HL-60 (cell line): ENCODE measurements at regions not wholly inside any gene's neighbourhood (a gene's known extent, or its start where the extent isn't known, plus 50 kb on each side); places are given as distances from the start of the nearest gene placed in this dataset.

ENCODE experiments used
- DNase-seq, 2 experiments: peaks; one replicate each; pipeline ENCODE4 v3.0.0-alpha.2; 2010 to 2020; ENCODE audit warnings: low read depth in 1 of 2, low spot score in 1 of 2
- H3K27ac ChIP-seq: fragments of 250-450 bp; sonication (Bioruptor Pico); replicated peaks from 2 replicates; pipeline ENCODE4 v1.5.1; 2020; ENCODE audit warnings: mild to moderate bottlenecking, moderate library complexity
- H3K27me3 ChIP-seq: fragments of 250-450 bp; sonication (Bioruptor Pico); 2 replicates; pipeline ENCODE4 v1.5.1; 2021; ENCODE audit warnings: mild to moderate bottlenecking, moderate library complexity; ENCODE audit not compliant: insufficient read depth, poor library complexity, severe bottlenecking
- H3K4me3 ChIP-seq: replicated peaks from 2 replicates; pipeline ENCODE4 v1.5.1; 2011; ENCODE audit warnings: mild to moderate bottlenecking, control low read depth, low read length; ENCODE audit not compliant: insufficient read depth
- GABPA ChIP-seq: IDR thresholded peaks from 2 replicates; pipeline ENCODE4 v1.6.1; 2012; ENCODE audit warnings: low read depth
- POLR2AphosphoS5 ChIP-seq: IDR thresholded peaks from 2 replicates; pipeline ENCODE4 v1.6.1; 2012; ENCODE audit warnings: low read depth
- SPI1 ChIP-seq: IDR thresholded peaks from 2 replicates; pipeline ENCODE4 v1.6.1; 2012; ENCODE audit warnings: low read depth, mild to moderate bottlenecking, borderline replicate concordance
- TF ChIP-seq, protein P1 (sequence below): IDR thresholded peaks from 2 replicates; pipeline ENCODE4 v1.6.1; 2012; ENCODE audit warnings: low read depth; ENCODE audit not compliant: insufficient replicate concordance
- TF ChIP-seq, protein P2 (sequence below): IDR thresholded peaks from one replicate; pipeline ENCODE4 v1.5.1; 2011; ENCODE audit warnings: low read length, control low read depth, inconsistent platforms; ENCODE audit not compliant: insufficient read depth

DNA sequence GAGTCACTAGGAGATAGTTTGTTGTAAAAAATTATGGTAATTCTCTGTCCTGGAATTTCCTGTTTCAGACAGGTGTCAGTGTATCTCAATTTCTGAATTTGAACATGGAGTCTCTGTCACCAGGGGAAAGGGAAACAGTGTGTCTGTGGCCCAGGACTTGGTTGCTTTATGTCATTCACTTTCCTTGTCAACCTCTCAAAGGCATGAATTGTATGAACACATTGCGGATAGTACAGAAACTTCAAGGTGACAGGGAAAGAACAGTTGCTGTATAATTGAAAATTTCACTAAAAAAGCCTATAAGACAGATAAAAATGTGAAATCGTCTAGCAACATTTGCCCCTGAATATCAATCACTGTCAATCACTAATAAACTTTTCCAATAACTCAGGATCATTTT, 175.0 kb upstream of the DPH6 start:
- DNase-seq = no peak
- TF ChIP-seq POLR2AphosphoS5 = no peak
- no peak for TF ChIP-seq GABPA
- TF ChIP-seq, protein P1, sequence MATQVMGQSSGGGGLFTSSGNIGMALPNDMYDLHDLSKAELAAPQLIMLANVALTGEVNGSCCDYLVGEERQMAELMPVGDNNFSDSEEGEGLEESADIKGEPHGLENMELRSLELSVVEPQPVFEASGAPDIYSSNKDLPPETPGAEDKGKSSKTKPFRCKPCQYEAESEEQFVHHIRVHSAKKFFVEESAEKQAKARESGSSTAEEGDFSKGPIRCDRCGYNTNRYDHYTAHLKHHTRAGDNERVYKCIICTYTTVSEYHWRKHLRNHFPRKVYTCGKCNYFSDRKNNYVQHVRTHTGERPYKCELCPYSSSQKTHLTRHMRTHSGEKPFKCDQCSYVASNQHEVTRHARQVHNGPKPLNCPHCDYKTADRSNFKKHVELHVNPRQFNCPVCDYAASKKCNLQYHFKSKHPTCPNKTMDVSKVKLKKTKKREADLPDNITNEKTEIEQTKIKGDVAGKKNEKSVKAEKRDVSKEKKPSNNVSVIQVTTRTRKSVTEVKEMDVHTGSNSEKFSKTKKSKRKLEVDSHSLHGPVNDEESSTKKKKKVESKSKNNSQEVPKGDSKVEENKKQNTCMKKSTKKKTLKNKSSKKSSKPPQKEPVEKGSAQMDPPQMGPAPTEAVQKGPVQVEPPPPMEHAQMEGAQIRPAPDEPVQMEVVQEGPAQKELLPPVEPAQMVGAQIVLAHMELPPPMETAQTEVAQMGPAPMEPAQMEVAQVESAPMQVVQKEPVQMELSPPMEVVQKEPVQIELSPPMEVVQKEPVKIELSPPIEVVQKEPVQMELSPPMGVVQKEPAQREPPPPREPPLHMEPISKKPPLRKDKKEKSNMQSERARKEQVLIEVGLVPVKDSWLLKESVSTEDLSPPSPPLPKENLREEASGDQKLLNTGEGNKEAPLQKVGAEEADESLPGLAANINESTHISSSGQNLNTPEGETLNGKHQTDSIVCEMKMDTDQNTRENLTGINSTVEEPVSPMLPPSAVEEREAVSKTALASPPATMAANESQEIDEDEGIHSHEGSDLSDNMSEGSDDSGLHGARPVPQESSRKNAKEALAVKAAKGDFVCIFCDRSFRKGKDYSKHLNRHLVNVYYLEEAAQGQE = no peak
- no peak for TF ChIP-seq SPI1
- TF ChIP-seq, protein P2, sequence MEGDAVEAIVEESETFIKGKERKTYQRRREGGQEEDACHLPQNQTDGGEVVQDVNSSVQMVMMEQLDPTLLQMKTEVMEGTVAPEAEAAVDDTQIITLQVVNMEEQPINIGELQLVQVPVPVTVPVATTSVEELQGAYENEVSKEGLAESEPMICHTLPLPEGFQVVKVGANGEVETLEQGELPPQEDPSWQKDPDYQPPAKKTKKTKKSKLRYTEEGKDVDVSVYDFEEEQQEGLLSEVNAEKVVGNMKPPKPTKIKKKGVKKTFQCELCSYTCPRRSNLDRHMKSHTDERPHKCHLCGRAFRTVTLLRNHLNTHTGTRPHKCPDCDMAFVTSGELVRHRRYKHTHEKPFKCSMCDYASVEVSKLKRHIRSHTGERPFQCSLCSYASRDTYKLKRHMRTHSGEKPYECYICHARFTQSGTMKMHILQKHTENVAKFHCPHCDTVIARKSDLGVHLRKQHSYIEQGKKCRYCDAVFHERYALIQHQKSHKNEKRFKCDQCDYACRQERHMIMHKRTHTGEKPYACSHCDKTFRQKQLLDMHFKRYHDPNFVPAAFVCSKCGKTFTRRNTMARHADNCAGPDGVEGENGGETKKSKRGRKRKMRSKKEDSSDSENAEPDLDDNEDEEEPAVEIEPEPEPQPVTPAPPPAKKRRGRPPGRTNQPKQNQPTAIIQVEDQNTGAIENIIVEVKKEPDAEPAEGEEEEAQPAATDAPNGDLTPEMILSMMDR = no peak
- Histone ChIP-seq H3K27me3 (peaks cover 2% of the 10 kb centered on the region), H3K4me3 (no peak overlapping the region), H3K27ac (no peak overlapping the region)

DNA sequence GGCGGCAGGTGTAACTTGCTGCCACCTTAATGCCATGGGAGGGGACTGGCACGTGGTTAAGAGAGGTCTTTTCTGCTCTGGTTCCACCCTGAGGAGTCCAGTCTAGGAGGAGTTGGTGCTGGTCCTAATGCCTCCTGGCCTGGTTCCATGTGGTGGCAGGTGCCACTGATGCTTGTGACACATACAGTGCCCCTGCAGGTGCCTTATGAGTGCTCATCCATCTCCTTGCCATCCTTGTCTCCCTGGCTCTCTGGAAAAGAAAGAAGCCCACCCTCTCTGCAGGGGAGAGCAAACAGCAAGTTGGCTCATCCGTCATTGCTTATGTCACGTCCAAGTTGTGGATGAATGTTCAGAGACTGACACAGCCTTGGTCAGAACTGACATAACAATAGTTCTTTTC, 175.8 kb upstream of the DPH6 start:
- H3K27me3 ChIP-seq = peaks cover 2% of the 10 kb centered on the region
- DNase-seq = no peak
- TF ChIP-seq, protein P1 = no peak
- TF ChIP-seq, protein P2 = no peak
- TF ChIP-seq POLR2AphosphoS5 = no peak
- no peak for TF ChIP-seq GABPA
- TF ChIP-seq SPI1 = no peak
- H3K27ac ChIP-seq = no peak overlapping the region
- H3K4me3 ChIP-seq = no peak overlapping the region

GRCh38 chr15:35722501-35722900, 176.5 kb upstream of the DPH6 start:
- no peak overlapping the region for H3K27ac ChIP-seq
- TF ChIP-seq GABPA (no peak), SPI1 (no peak), POLR2AphosphoS5 (no peak)
- TF ChIP-seq, protein P2 = no peak
- TF ChIP-seq, protein P1 = no peak
- DNase-seq = no peak
- no peak overlapping the region for H3K4me3 ChIP-seq
- peaks cover 2% of the 10 kb centered on the region for H3K27me3 ChIP-seq
